ENCODE measurements at regions not wholly inside any gene's neighbourhood (a gene's known extent, or its start where the extent isn't known, plus 50 kb on each side); places are given as distances from the start of the nearest gene placed in this dataset.
A peak's percentile ranks its signal among the peaks of the same experiment; 100 is the strongest.

GRCh38 chr11:69411257-69411924, 70.1 kb upstream of the LINC01488 start:
- Histone ChIP-seq H3K4me3 (no peak overlapping the region), H3K4me1 (replicated peaks) (peaks cover 12% of the 10 kb centered on the region), H3K9me3 (replicated peaks) (no peaks in the 10 kb centered on the region), H3K36me3 (no peaks in the 10 kb centered on the region), H3K27me3 (replicated peaks) (no peaks in the 10 kb centered on the region), H3K27ac (no peak overlapping the region)
- no peak for DNase-seq (ENCODE audit: low read depth in 1 of 2, low spot score in 2 of 2)

- peaks cover 30% of the 10 kb centered on the region for H3K4me1 ChIP-seq (replicated peaks)
- no peaks in the 10 kb centered on the region for H3K27me3 ChIP-seq (replicated peaks)
- H3K9me3 ChIP-seq (replicated peaks), result no peaks in the 10 kb centered on the region
- H3K36me3 ChIP-seq, result no peaks in the 10 kb centered on the region
- H3K4me3 ChIP-seq, result no peak overlapping the region
- DNase-seq (ENCODE audit: low read depth in 1 of 2, low spot score in 2 of 2), result no peak
- no peak overlapping the region for H3K27ac ChIP-seq
These were observed 68.3 kb upstream of the LINC01488 start for GRCh38 chr11:69413015-69413801.

- H3K4me3 ChIP-seq, result no peak overlapping the region
- DNase-seq (ENCODE audit: low read depth in 1 of 2, low spot score in 2 of 2), result no peak
- no peak overlapping the region for H3K27ac ChIP-seq
- no peaks in the 10 kb centered on the region for H3K36me3 ChIP-seq
- no peaks in the 10 kb centered on the region for H3K27me3 ChIP-seq (replicated peaks)
- no peaks in the 10 kb centered on the region for H3K9me3 ChIP-seq (replicated peaks)
- peaks cover 38% of the 10 kb centered on the region for H3K4me1 ChIP-seq (replicated peaks)
These were observed 67.5 kb upstream of the LINC01488 start for GRCh38 chr11:69413993-69414392.

- no peaks in the 10 kb centered on the region for H3K27me3 ChIP-seq (replicated peaks)
- no peak overlapping the region for H3K27ac ChIP-seq
- no peaks in the 10 kb centered on the region for H3K9me3 ChIP-seq (replicated peaks)
- H3K36me3 ChIP-seq, result no peaks in the 10 kb centered on the region
- H3K4me3 ChIP-seq, result no peak overlapping the region
- DNase-seq (ENCODE audit: low read depth in 1 of 2, low spot score in 2 of 2), result no peak
- H3K4me1 ChIP-seq (replicated peaks), result peaks cover 44% of the 10 kb centered on the region
These were observed 66.7 kb upstream of the LINC01488 start for GRCh38 chr11:69414773-69415187.

- Histone ChIP-seq H3K27me3 (replicated peaks) (no peaks in the 10 kb centered on the region), H3K9me3 (replicated peaks) (no peaks in the 10 kb centered on the region), H3K36me3 (no peaks in the 10 kb centered on the region), H3K4me3 (no peak overlapping the region), H3K27ac (no peak overlapping the region), H3K4me1 (replicated peaks) (peaks cover 50% of the 10 kb centered on the region)
- DNase-seq (ENCODE audit: low read depth in 1 of 2, low spot score in 2 of 2), result no peak
These were observed 65.9 kb upstream of the LINC01488 start for GRCh38 chr11:69415411-69416142.

- Histone ChIP-seq H3K4me1 (replicated peaks) (peaks cover 55% of the 10 kb centered on the region), H3K27me3 (replicated peaks) (no peaks in the 10 kb centered on the region), H3K27ac (no peak overlapping the region), H3K4me3 (no peak overlapping the region), H3K36me3 (no peaks in the 10 kb centered on the region), H3K9me3 (replicated peaks) (no peaks in the 10 kb centered on the region)
- DNase-seq (ENCODE audit: low read depth in 1 of 2, low spot score in 2 of 2), result no peak
These were observed 65.3 kb upstream of the LINC01488 start for GRCh38 chr11:69416143-69416515.

- Histone ChIP-seq H3K9me3 (replicated peaks) (no peaks in the 10 kb centered on the region), H3K4me3 (no peak overlapping the region), H3K27ac (peak overlapping the region; percentile 91), H3K36me3 (no peaks in the 10 kb centered on the region), H3K27me3 (replicated peaks) (no peaks in the 10 kb centered on the region), H3K4me1 (replicated peaks) (peaks cover 59% of the 10 kb centered on the region)
- DNase-seq (ENCODE audit: low read depth in 1 of 2, low spot score in 2 of 2), result peak; percentile 94 to 95
These were observed 64.4 kb upstream of the LINC01488 start for GRCh38 chr11:69416762-69417698.

- H3K27me3 ChIP-seq (replicated peaks), result no peaks in the 10 kb centered on the region
- H3K36me3 ChIP-seq, result no peaks in the 10 kb centered on the region
- no peak for DNase-seq (ENCODE audit: low read depth in 1 of 2, low spot score in 2 of 2)
- peaks cover 66% of the 10 kb centered on the region for H3K4me1 ChIP-seq (replicated peaks)
- no peak overlapping the region for H3K4me3 ChIP-seq
- H3K9me3 ChIP-seq (replicated peaks), result no peaks in the 10 kb centered on the region
- peak overlapping the region; percentile 91 for H3K27ac ChIP-seq
These were observed 63.8 kb upstream of the LINC01488 start for GRCh38 chr11:69417699-69418085.

GRCh38 chr11:69418576-69419296, 62.7 kb upstream of the LINC01488 start:
- Histone ChIP-seq H3K4me3 (no peak overlapping the region), H3K4me1 (replicated peaks) (peaks cover 76% of the 10 kb centered on the region), H3K9me3 (replicated peaks) (no peaks in the 10 kb centered on the region), H3K36me3 (no peaks in the 10 kb centered on the region), H3K27me3 (replicated peaks) (no peaks in the 10 kb centered on the region), H3K27ac (peak overlapping the region; percentile 91)
- no peak for DNase-seq (ENCODE audit: low read depth in 1 of 2, low spot score in 2 of 2)

- DNase-seq (ENCODE audit: low read depth in 1 of 2, low spot score in 2 of 2), result no peak
- H3K27ac ChIP-seq, result peak overlapping the region; percentile 91
These were observed 61.6 kb upstream of the LINC01488 start for GRCh38 chr11:69419662-69420395.

GRCh38 chr11:69422645-69423044, 58.8 kb upstream of the LINC01488 start:
- Histone ChIP-seq H3K9me3 (replicated peaks) (peaks cover 5% of the 10 kb centered on the region; the same call in 1 of the 2 replicates), H3K4me3 (no peak overlapping the region), H3K27me3 (replicated peaks) (no peaks in the 10 kb centered on the region), H3K27ac (peak overlapping the region; percentile 36), H3K4me1 (replicated peaks) (peaks cover 59% of the 10 kb centered on the region), H3K36me3 (no peaks in the 10 kb centered on the region)
- DNase-seq (ENCODE audit: low read depth in 1 of 2, low spot score in 2 of 2), result no peak

More at GRCh38 chr11:69419662-69420395, 61.6 kb upstream of the LINC01488 start:
- Histone ChIP-seq H3K4me1 (replicated peaks) (peaks cover 76% of the 10 kb centered on the region), H3K36me3 (no peaks in the 10 kb centered on the region), H3K4me3 (no peak overlapping the region), H3K9me3 (replicated peaks) (peaks cover 3% of the 10 kb centered on the region; the same call in 1 of the 2 replicates), H3K27me3 (replicated peaks) (no peaks in the 10 kb centered on the region)

- DNase-seq (ENCODE audit: low read depth in 1 of 2, low spot score in 2 of 2), result peak in 1 of 2 experiments; percentile 59
- Histone ChIP-seq H3K27me3 (replicated peaks) (no peaks in the 10 kb centered on the region), H3K4me3 (no peak overlapping the region), H3K4me1 (replicated peaks) (peaks cover 54% of the 10 kb centered on the region), H3K36me3 (no peaks in the 10 kb centered on the region), H3K9me3 (replicated peaks) (peaks cover 5% of the 10 kb centered on the region; the same call in 1 of the 2 replicates), H3K27ac (no peak overlapping the region)
These were observed 58.3 kb upstream of the LINC01488 start for GRCh38 chr11:69423181-69423580.
